Activated naive CD4-positive, alpha-beta T cell treated with anti-CD3 and anti-CD28 coated beads for 36 hours (primary cell): ENCODE measurements at regions not wholly inside any gene's neighbourhood (a gene's known extent, or its start where the extent isn't known, plus 50 kb on each side); places are given as distances from the start of the nearest gene placed in this dataset.
"Not testable (repeated sequence)": the region's sequence is repeated elsewhere in the genome, so short reads cannot be mapped to it uniquely, and the experiment has no call there.

ENCODE experiments used
- CTCF ChIA-PET: fragments of 350-600 bp; sonication (Branson Sonifier 250); formaldehyde crosslinking; loops from one replicate; lab custom pipeline; 2021; ENCODE audit warnings: antibody characterized with exemption; lab: Charles Lee
- DNase-seq: peaks from one replicate; pipeline ENCODE4 v3.0.0-alpha.2; 2020
- H3K27ac Mint-ChIP-seq: one replicate; pipeline ENCODE4 v1.8.0; 2021; ENCODE audit warnings: mild to moderate bottlenecking, mixed read lengths
- H3K27me3 Mint-ChIP-seq: one replicate; pipeline ENCODE4 v1.8.0; 2021; ENCODE audit warnings: low read depth, mixed read lengths
- H3K36me3 Mint-ChIP-seq: one replicate; pipeline ENCODE4 v1.8.0; 2021; ENCODE audit warnings: low read depth, mixed read lengths
- H3K4me1 Mint-ChIP-seq: one replicate; pipeline ENCODE4 v1.8.0; 2021; ENCODE audit warnings: low read depth, mixed read lengths
- H3K4me3 Mint-ChIP-seq: one replicate; pipeline ENCODE4 v1.8.0; 2021; ENCODE audit warnings: mild to moderate bottlenecking, moderate library complexity, mixed read lengths
- H3K9me3 Mint-ChIP-seq: one replicate; pipeline ENCODE4 v1.8.0; 2021; ENCODE audit warnings: mixed read lengths
- intact Hi-C: fragments of 100-400 bp; cut with micrococcal nuclease; formaldehyde crosslinking; loops from one replicate; pipeline ENCODE4 v1.15.1; 2023

- CTCF ChIA-PET, result interaction anchor here (5.1 kb wide), 1 partner anchor 10 kb away, joined by 49 read pairs; no protein-coding TSS in a partner anchor
- H3K4me1 Mint-ChIP-seq, DNase-seq, H3K27ac Mint-ChIP-seq, H3K4me3 Mint-ChIP-seq, H3K36me3 Mint-ChIP-seq, H3K27me3 Mint-ChIP-seq, H3K9me3 Mint-ChIP-seq, intact Hi-C loops: not testable (repeated sequence)
Measured at GRCh38 chr21:6363591-6363990, 4157.8 kb upstream of the TPTE start.

DNA sequence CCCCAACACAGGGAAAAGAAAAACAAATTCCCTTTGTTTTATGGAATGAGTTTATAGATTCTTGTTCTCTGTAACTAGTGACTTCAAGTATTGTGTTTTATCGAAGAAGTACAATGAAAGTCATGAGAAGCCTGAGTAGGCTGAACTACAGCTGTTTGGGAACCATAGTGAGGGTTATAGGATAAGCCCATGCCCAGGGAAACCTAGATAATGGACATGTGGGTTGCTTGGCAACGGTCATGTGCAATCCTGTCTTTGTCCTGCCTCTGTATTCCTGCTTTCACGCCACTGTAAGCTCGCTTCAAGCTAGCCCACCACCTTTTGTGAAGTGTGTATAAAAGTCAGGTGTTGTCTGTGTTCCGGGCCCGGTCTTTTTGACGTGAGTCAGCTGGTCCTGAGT is 4152.6 kb upstream of the TPTE start:
- CTCF ChIA-PET, H3K27me3 Mint-ChIP-seq, H3K27ac Mint-ChIP-seq, H3K4me1 Mint-ChIP-seq, H3K4me3 Mint-ChIP-seq, intact Hi-C loops, H3K9me3 Mint-ChIP-seq, H3K36me3 Mint-ChIP-seq: not testable (repeated sequence)
- DNase-seq, result peak; percentile 2

- H3K4me3 Mint-ChIP-seq, intact Hi-C loops, H3K4me1 Mint-ChIP-seq, H3K27ac Mint-ChIP-seq, H3K36me3 Mint-ChIP-seq, H3K27me3 Mint-ChIP-seq, H3K9me3 Mint-ChIP-seq: not testable (repeated sequence)
- CTCF ChIA-PET, result interaction anchor here (1.7 to 4.7 kb wide), 2 partner anchors 9 to 13 kb away, joined by 7 to 49 read pairs; no protein-coding TSS in a partner anchor
- DNase-seq, result peak; percentile 15
Measured at GRCh38 chr21:6373253-6373652, 4148.1 kb upstream of the TPTE start.

- DNase-seq, result peak; percentile 10
- intact Hi-C loops, H3K9me3 Mint-ChIP-seq, H3K4me3 Mint-ChIP-seq, H3K36me3 Mint-ChIP-seq, H3K4me1 Mint-ChIP-seq, H3K27me3 Mint-ChIP-seq, H3K27ac Mint-ChIP-seq: not testable (repeated sequence)
- CTCF ChIA-PET, result interaction anchor here (1.7 to 4.7 kb wide), 2 partner anchors 10 to 14 kb away, joined by 7 to 49 read pairs; no protein-coding TSS in a partner anchor
Measured at GRCh38 chr21:6374232-6374631, 4147.2 kb upstream of the TPTE start.

DNA sequence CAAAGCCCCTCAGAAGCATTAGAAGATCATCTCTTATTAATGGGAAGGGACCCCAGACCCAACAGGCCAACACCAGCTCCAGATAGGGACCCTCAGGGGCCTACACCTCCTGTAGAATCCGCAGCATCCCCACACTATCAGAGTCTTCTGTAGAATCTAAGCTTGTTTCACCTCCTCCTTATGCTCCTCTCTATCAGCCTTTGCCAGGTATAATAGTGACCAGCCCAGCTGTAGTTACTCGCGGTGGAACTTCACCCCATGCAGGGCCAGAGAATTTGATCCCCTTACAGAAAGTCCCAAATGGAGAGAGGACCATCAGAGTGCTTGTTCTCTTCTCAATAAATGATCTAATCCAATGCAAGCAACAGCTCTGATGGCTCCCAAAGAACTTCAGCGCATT is 4146.5 kb upstream of the TPTE start:
- intact Hi-C loops, H3K9me3 Mint-ChIP-seq, H3K27ac Mint-ChIP-seq, H3K36me3 Mint-ChIP-seq, H3K4me3 Mint-ChIP-seq, H3K27me3 Mint-ChIP-seq, H3K4me1 Mint-ChIP-seq: not testable (repeated sequence)
- peak; percentile 3 for DNase-seq
- CTCF ChIA-PET, result interaction anchor here (4.7 kb wide), 1 partner anchor 11 kb away, joined by 49 read pairs; no protein-coding TSS in a partner anchor

DNA sequence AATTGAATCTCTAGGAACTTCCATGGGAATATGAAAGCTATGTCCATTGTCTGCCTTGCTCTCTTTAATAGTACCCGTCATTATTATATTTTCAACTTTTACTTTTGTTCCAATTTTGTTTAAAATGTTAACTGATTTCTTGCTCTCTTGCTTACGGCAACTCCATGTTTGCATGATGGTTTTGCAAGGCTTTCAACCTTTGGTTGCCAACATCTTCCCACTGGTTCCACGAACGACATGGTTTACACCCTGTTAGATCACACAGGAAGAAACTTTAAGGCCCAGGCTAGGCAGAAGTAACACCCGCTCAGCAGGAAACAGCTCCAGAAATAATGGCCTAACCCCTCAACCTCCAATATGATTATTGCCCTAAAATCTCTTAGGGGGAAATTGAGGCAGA is 4145.6 kb upstream of the TPTE start:
- not testable (repeated sequence) for H3K4me1 Mint-ChIP-seq, H3K4me3 Mint-ChIP-seq

DNA sequence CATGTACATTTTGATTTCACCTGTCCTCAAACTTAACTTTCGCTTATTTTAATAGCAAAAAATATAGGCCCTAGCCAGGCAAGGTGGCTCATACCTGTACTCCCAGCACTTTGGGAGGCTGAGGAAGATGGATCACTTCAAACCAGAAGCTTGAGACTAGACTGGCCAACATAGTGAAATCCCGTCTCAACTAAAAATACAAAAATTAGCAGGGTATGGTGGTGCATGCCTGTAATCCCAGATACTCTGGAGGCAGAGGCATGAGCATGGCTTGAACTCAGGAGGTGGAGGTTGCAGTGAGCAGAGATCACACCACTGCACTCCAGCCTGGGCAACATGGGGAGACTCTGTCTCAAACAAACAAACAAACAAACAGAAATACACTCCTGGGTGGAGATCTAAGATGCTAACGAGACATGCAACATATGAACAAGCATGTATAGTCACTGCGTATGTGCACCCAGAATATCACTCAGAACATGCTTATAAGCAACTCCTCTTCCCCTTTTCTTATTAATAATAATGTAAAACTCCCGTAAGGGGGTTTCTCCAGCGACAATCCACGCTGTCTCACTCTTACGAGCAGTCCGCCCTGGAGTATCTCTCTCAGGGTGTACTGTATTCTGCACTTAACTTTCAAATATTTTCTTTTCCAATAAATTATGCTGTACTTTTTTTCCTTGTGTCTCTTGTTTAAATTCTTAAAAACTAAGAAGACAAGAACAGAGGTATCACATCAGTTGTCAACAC is 4144.9 kb upstream of the TPTE start:
- DNase-seq, H3K27me3 Mint-ChIP-seq, H3K4me3 Mint-ChIP-seq, H3K36me3 Mint-ChIP-seq, intact Hi-C loops, H3K4me1 Mint-ChIP-seq, H3K27ac Mint-ChIP-seq, CTCF ChIA-PET, H3K9me3 Mint-ChIP-seq: not testable (repeated sequence)

More for the DNA sequence above, 4145.6 kb upstream of the TPTE start:
- intact Hi-C loops, DNase-seq, H3K27me3 Mint-ChIP-seq, H3K9me3 Mint-ChIP-seq, H3K36me3 Mint-ChIP-seq, H3K27ac Mint-ChIP-seq: not testable (repeated sequence)
- CTCF ChIA-PET, result interaction anchor here (4.7 kb wide), 1 partner anchor 12 kb away, joined by 49 read pairs; no protein-coding TSS in a partner anchor
